ENCODE measurements at regions not wholly inside any gene's neighbourhood (a gene's known extent, or its start where the extent isn't known, plus 50 kb on each side); places are given as distances from the start of the nearest gene placed in this dataset.

DNA sequence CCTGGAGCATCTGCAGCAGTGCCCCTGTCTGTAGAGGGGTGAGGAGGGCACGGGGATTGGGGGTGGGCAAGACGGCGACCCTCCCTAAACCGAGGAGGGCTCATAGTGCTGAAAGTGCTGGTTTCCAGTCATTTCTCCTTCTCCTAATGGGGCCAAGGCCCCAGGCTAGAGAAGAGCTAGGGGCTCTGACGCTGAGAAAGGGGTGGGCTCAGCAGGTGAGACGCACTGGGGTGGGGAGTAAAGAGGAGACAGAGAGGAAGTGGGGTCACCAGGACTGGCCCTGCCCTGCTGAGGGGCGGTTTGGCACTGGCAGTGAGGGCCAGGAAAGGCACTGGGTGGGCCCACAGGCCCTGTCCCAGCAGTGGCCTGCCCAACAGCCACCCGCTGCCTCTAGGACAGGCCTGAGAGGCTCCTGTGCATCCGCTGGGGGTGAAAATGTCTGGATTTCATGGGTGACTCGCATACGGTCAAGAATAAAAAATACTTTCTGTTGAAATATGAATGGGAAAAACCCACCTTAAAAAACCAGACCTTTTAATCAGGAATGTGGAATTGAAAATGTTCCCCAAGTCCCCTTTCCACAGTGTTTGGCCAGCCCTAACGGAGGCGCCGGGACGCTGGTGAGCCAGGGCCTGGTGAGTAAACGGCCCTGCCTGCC lies 122.4 kb upstream of the SMURF2 start:
- dilution Hi-C loops (cut with MboI; ENCODE audit: extremely low pct_ligation_motif_present, low sequenced_read_pairs) (no loop called here), intact Hi-C loops (cut with micrococcal nuclease) (loop anchor here (5.0 kb wide), 1 partner anchor 413 kb away; no protein-coding TSS in a partner anchor)
- BruUV-seq (replicated peaks), result no TSS peak
- H3K79me2 ChIP-seq (ENCODE audit: control insufficient read depth, insufficient read depth, low read length), result peaks cover 14% of the 10 kb centered on the region
- ChIA-PET POLR2A (no interaction called here), CTCF (no interaction called here)
- no peak overlapping the region for H3K9ac ChIP-seq (replicated peaks; ENCODE audit: extremely low read depth, insufficient read depth, low read length)
- no peaks in the 10 kb centered on the region for H4K20me1 ChIP-seq (replicated peaks; ENCODE audit: control insufficient read depth, extremely low read depth, insufficient read depth, low read length)
- H3K4me2 ChIP-seq (ENCODE audit: insufficient read depth, low read length), result no peak overlapping the region
- no peaks in the 10 kb centered on the region for H3K9me1 ChIP-seq (replicated peaks; ENCODE audit: control insufficient read depth, extremely low read depth, insufficient read depth, low read length)
- FAIRE-seq (no peak), DNase-seq (ENCODE audit: low read depth, low spot score) (no peak)
- H3K4me3 ChIP-seq (replicated peaks in 1 of 3; ENCODE audit: insufficient read depth in 1 of 3, low read depth in 1 of 3, low read length in 3 of 3), result no peak overlapping the region
- TF ChIP-seq, protein P1, sequence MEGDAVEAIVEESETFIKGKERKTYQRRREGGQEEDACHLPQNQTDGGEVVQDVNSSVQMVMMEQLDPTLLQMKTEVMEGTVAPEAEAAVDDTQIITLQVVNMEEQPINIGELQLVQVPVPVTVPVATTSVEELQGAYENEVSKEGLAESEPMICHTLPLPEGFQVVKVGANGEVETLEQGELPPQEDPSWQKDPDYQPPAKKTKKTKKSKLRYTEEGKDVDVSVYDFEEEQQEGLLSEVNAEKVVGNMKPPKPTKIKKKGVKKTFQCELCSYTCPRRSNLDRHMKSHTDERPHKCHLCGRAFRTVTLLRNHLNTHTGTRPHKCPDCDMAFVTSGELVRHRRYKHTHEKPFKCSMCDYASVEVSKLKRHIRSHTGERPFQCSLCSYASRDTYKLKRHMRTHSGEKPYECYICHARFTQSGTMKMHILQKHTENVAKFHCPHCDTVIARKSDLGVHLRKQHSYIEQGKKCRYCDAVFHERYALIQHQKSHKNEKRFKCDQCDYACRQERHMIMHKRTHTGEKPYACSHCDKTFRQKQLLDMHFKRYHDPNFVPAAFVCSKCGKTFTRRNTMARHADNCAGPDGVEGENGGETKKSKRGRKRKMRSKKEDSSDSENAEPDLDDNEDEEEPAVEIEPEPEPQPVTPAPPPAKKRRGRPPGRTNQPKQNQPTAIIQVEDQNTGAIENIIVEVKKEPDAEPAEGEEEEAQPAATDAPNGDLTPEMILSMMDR (IDR thresholded peaks at IDR 0.05; ENCODE audit: extremely low read depth in 1 of 2, insufficient read depth in 1 of 2, low read depth in 1 of 2, low read length in 2 of 2), result no peak
- H3K27me3 ChIP-seq (ENCODE audit: control insufficient read depth in 2 of 2, insufficient read depth in 2 of 2, low read length in 2 of 2), result no peaks in the 10 kb centered on the region
- no peaks in the 10 kb centered on the region for H3K9me3 ChIP-seq (replicated peaks; ENCODE audit: control insufficient read depth, insufficient read depth, low read length)
- no peak overlapping the region for H3K27ac ChIP-seq (ENCODE audit: insufficient read depth, low read depth, low read length)
- no peak overlapping the region for H2AFZ ChIP-seq (ENCODE audit: low read depth, low read length)
- H3K36me3 ChIP-seq (ENCODE audit: control insufficient read depth in 2 of 2, extremely low read depth in 1 of 2, insufficient read depth in 2 of 2, low read length in 2 of 2), result peaks cover 0 to 7% of the 10 kb centered on the region in 2 experiments
- H3K4me1 ChIP-seq (ENCODE audit: control insufficient read depth, extremely low read depth, insufficient read depth, low read length), result peaks cover 12% of the 10 kb centered on the region

DNA sequence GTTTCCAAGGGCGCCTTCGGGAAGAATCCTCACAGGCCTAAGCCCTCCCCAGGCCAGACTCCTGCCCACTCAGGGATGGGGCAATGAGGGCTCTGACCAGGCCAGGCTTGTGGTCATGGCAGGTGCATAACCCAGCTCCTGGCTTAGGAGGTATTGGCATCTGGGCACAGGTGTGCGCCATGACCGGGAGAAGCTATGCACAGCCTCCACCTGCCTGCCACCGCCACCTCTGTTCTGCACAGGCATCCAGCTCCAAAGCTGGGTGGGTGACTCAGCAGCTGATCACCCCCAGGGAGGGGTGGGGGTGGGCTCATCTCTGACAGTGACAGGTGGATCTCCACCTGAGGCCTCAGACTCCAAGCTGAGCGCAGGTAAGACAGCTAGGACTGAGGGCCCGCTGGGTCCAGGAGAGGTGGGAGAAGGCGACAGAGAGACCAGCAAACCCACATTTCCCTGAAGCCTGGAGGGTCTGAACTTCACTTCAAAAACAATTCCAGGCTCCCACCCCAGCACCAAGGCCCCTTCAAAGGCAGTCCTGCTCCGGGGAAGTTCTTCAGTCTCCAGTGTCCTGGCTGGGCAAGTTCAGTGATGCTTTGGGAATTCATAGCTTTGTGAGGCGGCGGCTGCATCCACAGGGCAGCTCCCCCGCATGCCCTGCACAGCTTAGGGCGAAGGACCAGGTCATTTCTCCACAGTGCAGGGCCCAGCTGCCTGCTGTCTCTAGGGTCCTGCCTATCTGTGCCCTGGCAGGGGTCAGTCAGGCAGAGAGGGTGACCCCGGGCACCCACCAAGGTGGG lies 121.6 kb upstream of the SMURF2 start:
- dilution Hi-C loops (cut with MboI; ENCODE audit: extremely low pct_ligation_motif_present, low sequenced_read_pairs), result no loop called here
- TF ChIP-seq, protein P2, sequence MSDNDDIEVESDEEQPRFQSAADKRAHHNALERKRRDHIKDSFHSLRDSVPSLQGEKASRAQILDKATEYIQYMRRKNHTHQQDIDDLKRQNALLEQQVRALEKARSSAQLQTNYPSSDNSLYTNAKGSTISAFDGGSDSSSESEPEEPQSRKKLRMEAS (IDR thresholded peaks at IDR 0.05; ENCODE audit: insufficient read depth, insufficient read length), result no peak
- TF ChIP-seq POLR2A (IDR thresholded peaks at IDR 0.05; ENCODE audit: low read depth, low read length), result no peak
- no peak for TF ChIP-seq POLR2AphosphoS5 (IDR thresholded peaks at IDR 0.05; ENCODE audit: insufficient read depth, low read depth, low read length)
- no peak for TF ChIP-seq MYC (IDR thresholded peaks at IDR 0.05; ENCODE audit: low read depth, low read length)
- TF ChIP-seq JUN (IDR thresholded peaks at IDR 0.05; ENCODE audit: borderline replicate concordance, insufficient read depth, insufficient read length, low read depth), result no peak
- no peak for TF ChIP-seq FOS (IDR thresholded peaks at IDR 0.05; ENCODE audit: borderline replicate concordance, insufficient read depth, low read length)
- TF ChIP-seq, protein P1 (IDR thresholded peaks at IDR 0.05; ENCODE audit: extremely low read depth in 1 of 2, insufficient read depth in 1 of 2, low read depth in 1 of 2, low read length in 2 of 2), result no peak
- TF ChIP-seq GATA2 (IDR thresholded peaks at IDR 0.05; ENCODE audit: insufficient read depth, insufficient read length, low read depth, low read length), result no peak
- no peak for TF ChIP-seq EZH2 (IDR thresholded peaks at IDR 0.05; ENCODE audit: borderline replicate concordance, low read depth, low read length, severe bottlenecking)
- Histone ChIP-seq H3K27ac (ENCODE audit: insufficient read depth, low read depth, low read length) (no peak overlapping the region), H3K4me3 (replicated peaks in 1 of 3; ENCODE audit: insufficient read depth in 1 of 3, low read depth in 1 of 3, low read length in 3 of 3) (no peak overlapping the region), H2AFZ (ENCODE audit: low read depth, low read length) (no peak overlapping the region), H3K4me2 (ENCODE audit: insufficient read depth, low read length) (no peak overlapping the region), H3K79me2 (ENCODE audit: control insufficient read depth, insufficient read depth, low read length) (peaks cover 20% of the 10 kb centered on the region), H4K20me1 (replicated peaks; ENCODE audit: control insufficient read depth, extremely low read depth, insufficient read depth, low read length) (no peaks in the 10 kb centered on the region), H3K36me3 (ENCODE audit: control insufficient read depth in 2 of 2, extremely low read depth in 1 of 2, insufficient read depth in 2 of 2, low read length in 2 of 2) (peaks cover 0 to 8% of the 10 kb centered on the region in 2 experiments), H3K4me1 (ENCODE audit: control insufficient read depth, extremely low read depth, insufficient read depth, low read length) (peaks cover 12% of the 10 kb centered on the region), H3K9ac (replicated peaks; ENCODE audit: extremely low read depth, insufficient read depth, low read length) (no peak overlapping the region), H3K9me3 (replicated peaks; ENCODE audit: control insufficient read depth, insufficient read depth, low read length) (no peaks in the 10 kb centered on the region), H3K9me1 (replicated peaks; ENCODE audit: control insufficient read depth, extremely low read depth, insufficient read depth, low read length) (no peaks in the 10 kb centered on the region), H3K27me3 (ENCODE audit: control insufficient read depth in 2 of 2, insufficient read depth in 2 of 2, low read length in 2 of 2) (no peaks in the 10 kb centered on the region)
- ChIA-PET POLR2A (no interaction called here), CTCF (no interaction called here)
- FAIRE-seq, result no peak
- intact Hi-C loops (cut with micrococcal nuclease), result loop anchor here (5.0 kb wide), 1 partner anchor 414 kb away; no protein-coding TSS in a partner anchor
- DNase-seq (ENCODE audit: low read depth, low spot score), result no peak
- no TSS peak for BruUV-seq (replicated peaks)

Data from endothelial cell of umbilical vein (primary cell).